ENCODE measurements at regions not wholly inside any gene's neighbourhood (a gene's known extent, or its start where the extent isn't known, plus 50 kb on each side); places are given as distances from the start of the nearest gene placed in this dataset.

DNA sequence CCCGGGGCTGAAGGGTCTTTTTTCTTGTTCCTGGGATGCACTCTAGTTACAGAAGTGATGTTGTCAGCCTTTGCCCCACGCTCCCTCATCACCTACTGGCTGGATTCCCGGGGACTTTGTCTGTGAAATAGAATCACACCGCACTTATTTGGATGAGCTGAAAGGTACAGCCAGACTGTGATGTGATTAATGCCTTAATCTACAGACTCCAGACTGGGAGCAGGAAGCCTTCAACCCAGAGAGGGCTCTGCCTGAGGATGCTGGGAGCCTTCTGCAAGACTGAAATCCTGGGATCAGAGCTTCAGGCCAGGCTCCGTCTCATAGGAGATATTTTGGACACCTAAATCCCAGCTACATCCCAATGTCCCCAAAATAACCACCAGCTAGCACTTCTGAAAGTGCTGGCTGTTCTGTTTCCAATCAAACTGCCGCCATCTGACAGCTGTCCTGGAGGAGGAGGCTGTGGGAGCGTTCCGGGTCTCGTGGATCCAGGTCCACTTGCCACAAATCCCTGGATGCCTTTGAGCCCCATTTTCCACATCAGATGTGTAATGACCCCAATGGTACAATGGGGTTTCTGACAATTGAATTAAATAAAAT lies 688.5 kb downstream of the TBC1D22A start:
- TF ChIP-seq, protein P1, sequence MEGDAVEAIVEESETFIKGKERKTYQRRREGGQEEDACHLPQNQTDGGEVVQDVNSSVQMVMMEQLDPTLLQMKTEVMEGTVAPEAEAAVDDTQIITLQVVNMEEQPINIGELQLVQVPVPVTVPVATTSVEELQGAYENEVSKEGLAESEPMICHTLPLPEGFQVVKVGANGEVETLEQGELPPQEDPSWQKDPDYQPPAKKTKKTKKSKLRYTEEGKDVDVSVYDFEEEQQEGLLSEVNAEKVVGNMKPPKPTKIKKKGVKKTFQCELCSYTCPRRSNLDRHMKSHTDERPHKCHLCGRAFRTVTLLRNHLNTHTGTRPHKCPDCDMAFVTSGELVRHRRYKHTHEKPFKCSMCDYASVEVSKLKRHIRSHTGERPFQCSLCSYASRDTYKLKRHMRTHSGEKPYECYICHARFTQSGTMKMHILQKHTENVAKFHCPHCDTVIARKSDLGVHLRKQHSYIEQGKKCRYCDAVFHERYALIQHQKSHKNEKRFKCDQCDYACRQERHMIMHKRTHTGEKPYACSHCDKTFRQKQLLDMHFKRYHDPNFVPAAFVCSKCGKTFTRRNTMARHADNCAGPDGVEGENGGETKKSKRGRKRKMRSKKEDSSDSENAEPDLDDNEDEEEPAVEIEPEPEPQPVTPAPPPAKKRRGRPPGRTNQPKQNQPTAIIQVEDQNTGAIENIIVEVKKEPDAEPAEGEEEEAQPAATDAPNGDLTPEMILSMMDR (IDR thresholded peaks at IDR 0.05), result no peak
- TF ChIP-seq TCF7L2 (IDR thresholded peaks at IDR 0.05; ENCODE audit: low read depth, low read length) (no peak), POLR2AphosphoS5 (IDR thresholded peaks at IDR 0.05; ENCODE audit: low read depth, low read length) (no peak)
- TF ChIP-seq, protein P2, sequence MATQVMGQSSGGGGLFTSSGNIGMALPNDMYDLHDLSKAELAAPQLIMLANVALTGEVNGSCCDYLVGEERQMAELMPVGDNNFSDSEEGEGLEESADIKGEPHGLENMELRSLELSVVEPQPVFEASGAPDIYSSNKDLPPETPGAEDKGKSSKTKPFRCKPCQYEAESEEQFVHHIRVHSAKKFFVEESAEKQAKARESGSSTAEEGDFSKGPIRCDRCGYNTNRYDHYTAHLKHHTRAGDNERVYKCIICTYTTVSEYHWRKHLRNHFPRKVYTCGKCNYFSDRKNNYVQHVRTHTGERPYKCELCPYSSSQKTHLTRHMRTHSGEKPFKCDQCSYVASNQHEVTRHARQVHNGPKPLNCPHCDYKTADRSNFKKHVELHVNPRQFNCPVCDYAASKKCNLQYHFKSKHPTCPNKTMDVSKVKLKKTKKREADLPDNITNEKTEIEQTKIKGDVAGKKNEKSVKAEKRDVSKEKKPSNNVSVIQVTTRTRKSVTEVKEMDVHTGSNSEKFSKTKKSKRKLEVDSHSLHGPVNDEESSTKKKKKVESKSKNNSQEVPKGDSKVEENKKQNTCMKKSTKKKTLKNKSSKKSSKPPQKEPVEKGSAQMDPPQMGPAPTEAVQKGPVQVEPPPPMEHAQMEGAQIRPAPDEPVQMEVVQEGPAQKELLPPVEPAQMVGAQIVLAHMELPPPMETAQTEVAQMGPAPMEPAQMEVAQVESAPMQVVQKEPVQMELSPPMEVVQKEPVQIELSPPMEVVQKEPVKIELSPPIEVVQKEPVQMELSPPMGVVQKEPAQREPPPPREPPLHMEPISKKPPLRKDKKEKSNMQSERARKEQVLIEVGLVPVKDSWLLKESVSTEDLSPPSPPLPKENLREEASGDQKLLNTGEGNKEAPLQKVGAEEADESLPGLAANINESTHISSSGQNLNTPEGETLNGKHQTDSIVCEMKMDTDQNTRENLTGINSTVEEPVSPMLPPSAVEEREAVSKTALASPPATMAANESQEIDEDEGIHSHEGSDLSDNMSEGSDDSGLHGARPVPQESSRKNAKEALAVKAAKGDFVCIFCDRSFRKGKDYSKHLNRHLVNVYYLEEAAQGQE (IDR thresholded peaks at IDR 0.05; ENCODE audit: insufficient read depth in 1 of 2, low read depth in 2 of 2, low read length in 1 of 2), result no peak

Measured in Panc1 (cell line).